Prostate gland (tissue), 2 donors: ENCODE measurements at regions not wholly inside any gene's neighbourhood (a gene's known extent, or its start where the extent isn't known, plus 50 kb on each side); places are given as distances from the start of the nearest gene placed in this dataset.

Experiments used
- POLR2A ChIP-seq: fragments of 450-650 bp; IDR thresholded peaks from one replicate; pipeline ENCODE4 v1.6.1; 2016; ENCODE audit warnings: antibody characterized with exemption, mild to moderate bottlenecking
- POLR2AphosphoS5 ChIP-seq: sonication (generic); formaldehyde crosslinking; IDR thresholded peaks from one replicate; pipeline ENCODE4 v1.6.1; 2017; ENCODE audit warnings: antibody characterized with exemption
- TF ChIP-seq, protein P1 (sequence below), 4 experiments: fragments of 200-600 bp in 2 of 4; fragments of 450-650 bp in 2 of 4; sonication (generic) in 2 of 4; IDR thresholded peaks; 1 replicate in 3 of 4; 2 replicates in 1 of 4; pipeline ENCODE4 v1.5.1; 2016 to 2019; ENCODE audit warnings: antibody characterized with exemption in 4 of 4, mild to moderate bottlenecking in 2 of 4, moderate library complexity in 2 of 4

DNA sequence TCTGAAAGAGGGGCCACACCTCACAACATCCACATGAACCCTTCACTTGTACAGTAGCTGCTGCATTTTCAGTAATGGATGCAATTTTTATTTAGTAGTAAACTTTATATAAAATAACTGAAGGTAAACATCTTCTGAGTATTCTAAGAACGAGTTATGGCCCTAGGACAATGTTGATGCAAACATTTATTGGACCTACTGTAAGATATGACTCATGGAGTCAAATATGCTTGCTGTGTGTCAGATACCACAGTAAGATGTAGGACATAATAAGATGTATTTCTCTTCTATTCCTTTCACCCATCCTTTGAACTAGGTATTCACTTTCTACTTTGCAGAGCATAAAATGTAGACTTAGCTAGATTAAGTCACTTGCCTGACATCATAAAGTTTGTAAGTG, 87.6 kb downstream of the TEX13C start:
- TF ChIP-seq, protein P1, sequence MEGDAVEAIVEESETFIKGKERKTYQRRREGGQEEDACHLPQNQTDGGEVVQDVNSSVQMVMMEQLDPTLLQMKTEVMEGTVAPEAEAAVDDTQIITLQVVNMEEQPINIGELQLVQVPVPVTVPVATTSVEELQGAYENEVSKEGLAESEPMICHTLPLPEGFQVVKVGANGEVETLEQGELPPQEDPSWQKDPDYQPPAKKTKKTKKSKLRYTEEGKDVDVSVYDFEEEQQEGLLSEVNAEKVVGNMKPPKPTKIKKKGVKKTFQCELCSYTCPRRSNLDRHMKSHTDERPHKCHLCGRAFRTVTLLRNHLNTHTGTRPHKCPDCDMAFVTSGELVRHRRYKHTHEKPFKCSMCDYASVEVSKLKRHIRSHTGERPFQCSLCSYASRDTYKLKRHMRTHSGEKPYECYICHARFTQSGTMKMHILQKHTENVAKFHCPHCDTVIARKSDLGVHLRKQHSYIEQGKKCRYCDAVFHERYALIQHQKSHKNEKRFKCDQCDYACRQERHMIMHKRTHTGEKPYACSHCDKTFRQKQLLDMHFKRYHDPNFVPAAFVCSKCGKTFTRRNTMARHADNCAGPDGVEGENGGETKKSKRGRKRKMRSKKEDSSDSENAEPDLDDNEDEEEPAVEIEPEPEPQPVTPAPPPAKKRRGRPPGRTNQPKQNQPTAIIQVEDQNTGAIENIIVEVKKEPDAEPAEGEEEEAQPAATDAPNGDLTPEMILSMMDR (IDR thresholded peaks at IDR 0.05): no peak
- no peak for TF ChIP-seq POLR2AphosphoS5
- TF ChIP-seq POLR2A: no peak
